B cell (primary cell): ENCODE measurements at regions not wholly inside any gene's neighbourhood (a gene's known extent, or its start where the extent isn't known, plus 50 kb on each side); places are given as distances from the start of the nearest gene placed in this dataset.

ENCODE experiments used
- ATAC-seq: fragments of 200-7000 bp; cut with Tn5 transposase; one replicate; pipeline ENCODE4 v1.10.0; 2021; ENCODE audit warnings: low read depth, mild to moderate bottlenecking, moderate number of reproducible peaks, moderate library complexity
- CTCF ChIA-PET: fragments of 350-600 bp; sonication (Branson Sonifier 250); formaldehyde crosslinking; loops from one replicate; lab custom pipeline; 2021; ENCODE audit warnings: antibody characterized with exemption, inconsistent platforms; lab: Charles Lee
- POLR2A ChIA-PET: fragments of 350-600 bp; sonication (Branson Sonifier 250); formaldehyde crosslinking; loops from one replicate; lab custom pipeline; 2021; ENCODE audit warnings: antibody characterized with exemption; lab: Charles Lee
- DNase-seq: peaks from one replicate; pipeline ENCODE4 v3.0.0; 2013
- H2AFZ ChIP-seq: 2 replicates; pipeline ENCODE4 v1.6.1; 2012; ENCODE audit warnings: mild to moderate bottlenecking, low read depth, low read length; ENCODE audit not compliant: insufficient read depth, poor library complexity, severe bottlenecking
- H3K27ac ChIP-seq, 2 donors: 1 replicate in 1 of 2; 2 replicates in 1 of 2; pipeline ENCODE4 v1.5.1; 2012 to 2013; ENCODE audit warnings: low read length in 2 of 2, mild to moderate bottlenecking in 2 of 2, moderate library complexity in 1 of 2
- H3K27me3 ChIP-seq, 4 experiments: fragments of 200-600 bp in 1 of 4; sonication (generic) in 1 of 4; replicated peaks in 1 of 4; 1 replicate in 2 of 4; 2 replicates in 2 of 4; pipeline versions ENCODE4 v1.6.1 to v1.7.0; 2013 to 2016; ENCODE audit warnings: low read length in 3 of 4, mild to moderate bottlenecking in 2 of 4, mixed read lengths in 1 of 4, moderate library complexity in 1 of 4; ENCODE audit not compliant: insufficient read depth in 4 of 4, control insufficient read depth in 3 of 4; ENCODE audit errors: control extremely low read depth in 1 of 4
- H3K36me3 ChIP-seq, 2 experiments: replicated peaks in 1 of 2; 1 replicate in 1 of 2; 2 replicates in 1 of 2; pipeline versions ENCODE4 v1.6.1 to v1.7.1; 2013; ENCODE audit warnings: low read length in 1 of 2; ENCODE audit not compliant: insufficient read depth in 2 of 2, control insufficient read depth in 1 of 2; ENCODE audit errors: control extremely low read depth in 1 of 2, extremely low read depth in 1 of 2
- H3K4me1 ChIP-seq, 2 donors: fragments of 200-600 bp in 1 of 2; sonication (generic) in 1 of 2; 1 replicate in 1 of 2; 2 replicates in 1 of 2; pipeline versions ENCODE4 v1.5.1 to v1.6.1; 2013 to 2017; ENCODE audit warnings: low read length in 2 of 2; ENCODE audit not compliant: control insufficient read depth in 2 of 2, insufficient read depth in 2 of 2
- H3K4me2 ChIP-seq: replicated peaks from 2 replicates; pipeline ENCODE3; 2012; ENCODE audit warnings: mild to moderate bottlenecking, low read depth, low read length; ENCODE audit not compliant: poor library complexity, severe bottlenecking
- H3K4me3 ChIP-seq, 5 experiments: fragments of 200-600 bp in 1 of 5; sonication (generic) in 1 of 5; 1 replicate in 3 of 5; 2 replicates in 2 of 5; pipeline versions ENCODE4 v1.5.1 to v1.7.0; 2011 to 2016; ENCODE audit warnings: low read length in 4 of 5, mild to moderate bottlenecking in 4 of 5, low read depth in 2 of 5, control low read depth in 1 of 5, moderate library complexity in 1 of 5; ENCODE audit not compliant: insufficient read depth in 1 of 5; ENCODE audit errors: control extremely low read depth in 1 of 5, extremely low read depth in 1 of 5
- H3K79me2 ChIP-seq: fragments of 200-600 bp; sonication (generic); one replicate; pipeline ENCODE4 v1.6.0; 2016; ENCODE audit warnings: low read length; ENCODE audit not compliant: control insufficient read depth, insufficient read depth
- H3K9ac ChIP-seq: fragments of 200-600 bp; sonication (generic); 2 replicates; pipeline ENCODE4 v1.6.1; 2017; ENCODE audit warnings: mild to moderate bottlenecking, low read length, moderate library complexity
- H3K9me3 ChIP-seq, 3 donors: one replicate each; pipeline versions ENCODE4 v1.6.1 to v1.7.1; 2013; ENCODE audit warnings: low read length in 2 of 3; ENCODE audit not compliant: control insufficient read depth in 2 of 3, insufficient read depth in 1 of 3; ENCODE audit errors: control extremely low read depth in 1 of 3
- H4K20me1 ChIP-seq: 2 replicates; pipeline ENCODE4 v1.6.0; 2012; ENCODE audit warnings: mild to moderate bottlenecking, low read length; ENCODE audit not compliant: insufficient read depth, control insufficient read depth, poor library complexity, severe bottlenecking
- H3K27ac Mint-ChIP-seq: one replicate; pipeline ENCODE4 v1.8.0; 2021; ENCODE audit warnings: mixed read lengths
- H3K27me3 Mint-ChIP-seq: one replicate; pipeline ENCODE4 v1.8.0; 2021; ENCODE audit warnings: mixed read lengths
- H3K4me1 Mint-ChIP-seq: one replicate; pipeline ENCODE4 v1.8.0; 2021; ENCODE audit warnings: mixed read lengths
- H3K4me3 Mint-ChIP-seq: one replicate; pipeline ENCODE4 v1.8.0; 2021; ENCODE audit warnings: mixed read lengths
- H3K9me3 Mint-ChIP-seq: one replicate; pipeline ENCODE4 v1.8.0; 2022; ENCODE audit warnings: mixed read lengths; ENCODE audit not compliant: insufficient read depth
- CTCF ChIP-seq: fragments of 200-600 bp; IDR thresholded peaks from one replicate; pipeline ENCODE4 v1.8.0; 2022; ENCODE audit warnings: antibody characterized with exemption, mild to moderate bottlenecking
- EZH2 ChIP-seq: IDR thresholded peaks from 2 replicates; pipeline ENCODE4 v1.6.1; 2012; ENCODE audit warnings: borderline replicate concordance, low read depth, mild to moderate bottlenecking, moderate library complexity, low read length; ENCODE audit not compliant: insufficient read depth, poor library complexity, severe bottlenecking
- WGBS: methylation state at CpG from one replicate; pipeline ENCODE4 v1.1.5; 2013; ENCODE audit warnings: missing lambda C conversion rate; ENCODE audit not compliant: insufficient coverage; 5-methylcytosine and 5-hydroxymethylcytosine counted together
- intact Hi-C: fragments of 100-400 bp; cut with micrococcal nuclease; formaldehyde crosslinking; loops from one replicate; pipeline ENCODE4 v1.10.0; 2022

DNA sequence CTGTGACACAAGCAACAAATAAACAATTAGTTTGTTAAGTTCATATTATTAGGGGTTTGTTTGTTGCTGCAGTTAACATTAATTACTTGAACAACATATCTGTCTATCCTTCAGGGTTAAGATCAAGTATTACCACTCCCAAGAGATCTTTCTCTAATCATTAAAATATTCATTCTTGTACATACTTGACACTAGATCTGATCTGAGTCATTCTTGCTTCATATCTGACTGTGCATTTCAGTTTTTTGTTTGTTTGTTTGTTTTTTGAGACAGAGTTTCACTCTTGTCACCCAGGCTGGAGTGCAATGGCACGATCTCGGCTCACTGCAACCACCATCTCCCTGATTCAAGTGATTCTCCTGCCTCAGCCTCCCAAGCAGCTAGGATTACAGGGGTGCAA, 613.3 kb upstream of the PLXNA2 start:
- Histone ChIP-seq H4K20me1 (no peaks in the 10 kb centered on the region), H3K27me3 (no peaks in the 10 kb centered on the region), H3K27ac (no peak overlapping the region), H3K4me2 (no peak overlapping the region), H3K4me1 (no peaks in the 10 kb centered on the region), H3K79me2 (no peaks in the 10 kb centered on the region), H3K9ac (no peak overlapping the region), H3K36me3 (no peaks in the 10 kb centered on the region), H3K4me3 (no peak overlapping the region), H3K9me3 (peaks cover 0 to 2% (median 0%) of the 10 kb centered on the region in 3 donors), H2AFZ (no peak overlapping the region)
- POLR2A ChIA-PET = no interaction called here
- no peaks in the 10 kb centered on the region for H3K4me1 Mint-ChIP-seq
- H3K27me3 Mint-ChIP-seq = peaks cover 10% of the 10 kb centered on the region
- no peak overlapping the region for H3K27ac Mint-ChIP-seq
- CTCF ChIA-PET = no interaction called here
- intact Hi-C loops = no loop called here
- TF ChIP-seq CTCF (no peak), EZH2 (no peak)
- DNase-seq = no peak
- no CpG with 5 or more reads among the region's 2 CpGs for WGBS
- no peaks in the 10 kb centered on the region for H3K9me3 Mint-ChIP-seq
- no peak overlapping the region for H3K4me3 Mint-ChIP-seq
- no peak for ATAC-seq

DNA sequence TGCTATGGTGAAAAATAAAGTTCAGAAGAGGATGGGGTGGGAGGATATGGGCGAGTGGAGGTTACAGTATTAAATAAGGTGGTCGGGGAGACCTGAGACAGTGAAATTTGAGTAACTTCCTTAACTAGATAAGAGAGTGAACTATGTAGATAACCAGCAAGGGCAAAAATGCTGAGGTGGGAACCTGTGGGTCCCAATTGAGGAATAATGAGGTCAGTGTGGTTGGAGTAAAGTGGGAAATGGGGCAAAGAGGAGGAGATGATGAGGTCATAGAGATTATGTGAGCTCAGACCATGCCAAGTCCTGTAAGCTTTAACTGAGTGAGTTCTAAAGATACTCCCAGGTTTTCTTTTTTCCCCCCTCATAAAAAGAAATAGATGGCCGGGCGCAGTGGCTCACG, 614.6 kb upstream of the PLXNA2 start:
- H3K27me3 Mint-ChIP-seq = peaks cover 6% of the 10 kb centered on the region
- no peaks in the 10 kb centered on the region for H3K4me1 Mint-ChIP-seq
- no peak overlapping the region for H3K27ac ChIP-seq
- H3K36me3 ChIP-seq = no peaks in the 10 kb centered on the region
- intact Hi-C loops = no loop called here
- H3K4me2 ChIP-seq = no peak overlapping the region
- no peaks in the 10 kb centered on the region for H3K27me3 ChIP-seq
- ATAC-seq = no peak
- no peak overlapping the region for H3K4me3 Mint-ChIP-seq
- WGBS = 83% methylated on average over 2 of the region's 5 CpGs
- H4K20me1 ChIP-seq = no peaks in the 10 kb centered on the region
- no peak overlapping the region for H3K4me3 ChIP-seq
- H3K9ac ChIP-seq = no peak overlapping the region
- POLR2A ChIA-PET = no interaction called here
- TF ChIP-seq CTCF (no peak), EZH2 (no peak)
- no peak overlapping the region for H3K27ac Mint-ChIP-seq
- DNase-seq = no peak
- peaks cover 0 to 2% (median 0%) of the 10 kb centered on the region in 3 donors for H3K9me3 ChIP-seq
- no peaks in the 10 kb centered on the region for H3K9me3 Mint-ChIP-seq
- H2AFZ ChIP-seq = no peak overlapping the region
- no peaks in the 10 kb centered on the region for H3K79me2 ChIP-seq
- H3K4me1 ChIP-seq = no peaks in the 10 kb centered on the region
- CTCF ChIA-PET = no interaction called here
